ENCODE measurements at regions not wholly inside any gene's neighbourhood (a gene's known extent, or its start where the extent isn't known, plus 50 kb on each side); places are given as distances from the start of the nearest gene placed in this dataset.

DNA sequence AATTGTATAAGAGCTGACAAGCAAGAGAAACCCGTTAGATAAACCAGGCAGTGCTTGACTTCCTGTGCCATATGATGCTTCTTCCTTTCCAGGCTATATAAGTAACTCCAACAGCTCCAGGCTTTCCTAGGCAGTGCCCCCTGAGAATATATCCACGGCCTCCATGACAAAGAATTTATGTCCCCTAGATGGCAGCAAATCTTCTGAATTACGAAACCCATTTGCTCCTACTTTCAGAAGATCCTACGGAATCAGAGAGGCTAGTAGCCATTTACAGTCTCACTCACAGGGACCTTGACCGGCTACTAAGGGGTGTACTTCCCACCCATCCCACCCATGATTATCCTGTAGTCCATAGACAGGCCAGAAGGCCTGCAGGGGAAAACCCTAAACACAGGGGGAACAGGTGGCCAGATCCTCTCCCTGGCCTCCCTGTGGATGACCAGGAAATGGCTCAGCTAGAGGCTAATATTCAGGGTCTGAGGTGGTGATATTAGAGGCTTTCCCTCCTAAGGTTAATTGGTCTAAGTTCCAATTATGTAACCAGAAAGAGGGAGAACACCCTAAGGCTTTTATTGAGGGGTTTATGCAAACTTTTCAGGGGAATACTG, 77.2 kb upstream of the DCD start:
- no peaks in the 10 kb centered on the region for H3K9me1 ChIP-seq (ENCODE audit: insufficient read depth, low read length)
- H4K8ac ChIP-seq (ENCODE audit: low read depth in 2 of 2, low read length in 2 of 2): no peak overlapping the region
- POLR2A ChIA-PET (ENCODE audit: unreplicated experiment): no interaction called here
- no peaks in the 10 kb centered on the region for H3K9me3 ChIP-seq (ENCODE audit: control insufficient read depth, insufficient read depth, low read length)
- intact Hi-C loops (cut with micrococcal nuclease): no loop called here
- ATAC-seq (ENCODE audit: low read depth) (no peak), DNase-seq (no peak)
- CTCF ChIA-PET: interaction anchor here (1.0 to 1.5 kb wide), 3 partner anchors 13 to 539 kb away, joined by 3 to 5 read pairs (median 5); no protein-coding TSS in a partner anchor
- H2BK120ac ChIP-seq (ENCODE audit: low read depth, low read length): no peak overlapping the region
- H3K27ac ChIP-seq (ENCODE audit: insufficient read depth, low read length): no peak overlapping the region
- H3K9ac ChIP-seq (ENCODE audit: low read depth, low read length): no peak overlapping the region
- no peaks in the 10 kb centered on the region for H3K36me3 ChIP-seq (ENCODE audit: control insufficient read depth, insufficient read depth, low read length)
- H3K14ac ChIP-seq (replicated peaks; ENCODE audit: low read depth, low read length): no peak overlapping the region
- H3K4me3 ChIP-seq (ENCODE audit: insufficient read depth, low read depth, low read length): no peak overlapping the region
- no peaks in the 10 kb centered on the region for H3K4me1 ChIP-seq (ENCODE audit: control insufficient read depth, insufficient read depth, low read length)
- H3K18ac ChIP-seq (ENCODE audit: low read depth, low read length): no peak overlapping the region
- WGBS, 2 experiments (ENCODE audit: extremely low coverage in 2 of 2, insufficient read length in 1 of 2): no CpG with 5 or more reads among the region's 5 CpGs
- no peak overlapping the region for H3K4me2 ChIP-seq (ENCODE audit: low read depth, low read length)
- TF ChIP-seq RFX5 (IDR thresholded peaks at IDR 0.05; ENCODE audit: low read depth, low read length) (no peak), NFE2L2 (IDR thresholded peaks at IDR 0.05; ENCODE audit: low read depth, low read length) (no peak), RCOR1 (IDR thresholded peaks at IDR 0.05; ENCODE audit: insufficient replicate concordance, low read length) (no peak), BHLHE40 (IDR thresholded peaks at IDR 0.05; ENCODE audit: low read depth, low read length) (no peak), CEBPB (IDR thresholded peaks at IDR 0.05; ENCODE audit: low read depth, low read length) (peak; percentile 4; the same call in 1 of the 2 replicates), MAFK (IDR thresholded peaks at IDR 0.05; ENCODE audit: low read depth, low read length) (no peak)
- TF ChIP-seq, protein P1, sequence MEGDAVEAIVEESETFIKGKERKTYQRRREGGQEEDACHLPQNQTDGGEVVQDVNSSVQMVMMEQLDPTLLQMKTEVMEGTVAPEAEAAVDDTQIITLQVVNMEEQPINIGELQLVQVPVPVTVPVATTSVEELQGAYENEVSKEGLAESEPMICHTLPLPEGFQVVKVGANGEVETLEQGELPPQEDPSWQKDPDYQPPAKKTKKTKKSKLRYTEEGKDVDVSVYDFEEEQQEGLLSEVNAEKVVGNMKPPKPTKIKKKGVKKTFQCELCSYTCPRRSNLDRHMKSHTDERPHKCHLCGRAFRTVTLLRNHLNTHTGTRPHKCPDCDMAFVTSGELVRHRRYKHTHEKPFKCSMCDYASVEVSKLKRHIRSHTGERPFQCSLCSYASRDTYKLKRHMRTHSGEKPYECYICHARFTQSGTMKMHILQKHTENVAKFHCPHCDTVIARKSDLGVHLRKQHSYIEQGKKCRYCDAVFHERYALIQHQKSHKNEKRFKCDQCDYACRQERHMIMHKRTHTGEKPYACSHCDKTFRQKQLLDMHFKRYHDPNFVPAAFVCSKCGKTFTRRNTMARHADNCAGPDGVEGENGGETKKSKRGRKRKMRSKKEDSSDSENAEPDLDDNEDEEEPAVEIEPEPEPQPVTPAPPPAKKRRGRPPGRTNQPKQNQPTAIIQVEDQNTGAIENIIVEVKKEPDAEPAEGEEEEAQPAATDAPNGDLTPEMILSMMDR (conservative IDR thresholded peaks at IDR 0.05; ENCODE audit: low read depth, low read length): peak; percentile 20; the same call in 1 of the 2 replicates
- no peak overlapping the region for H2AK9ac ChIP-seq (replicated peaks; ENCODE audit: low read depth, low read length, poor library complexity)
- BruUV-seq (replicated peaks): no TSS peak
- no peak overlapping the region for H2BK20ac ChIP-seq (ENCODE audit: low read depth, low read length)
- in situ Hi-C loops (cut with MboI; ENCODE audit: low sequenced_read_pairs): no loop called here
- dilution Hi-C loops (cut with HindIII; ENCODE audit: low sequenced_read_pairs, unreplicated experiment): no loop called here
- H2AK5ac ChIP-seq (ENCODE audit: low read depth, low read length): no peak overlapping the region
- H2BK5ac ChIP-seq (ENCODE audit: low read depth, low read length, poor library complexity, severe bottlenecking): no peak overlapping the region
- H4K20me1 ChIP-seq (ENCODE audit: insufficient read depth, low read length): no peaks in the 10 kb centered on the region
- H2AFZ ChIP-seq (replicated peaks; ENCODE audit: low read length, poor library complexity): no peak overlapping the region
- no peaks in the 10 kb centered on the region; the same call in 1 of the 2 replicates for H3K27me3 ChIP-seq (ENCODE audit: control insufficient read depth, insufficient read depth, low read length)
- H4K5ac ChIP-seq (ENCODE audit: low read depth, low read length): no peak overlapping the region
- H3K23ac ChIP-seq (ENCODE audit: low read depth, low read length): no peak overlapping the region
- H3K79me1 ChIP-seq (ENCODE audit: low read depth in 1 of 2, low read length in 2 of 2): no peaks in the 10 kb centered on the region
- H3K56ac ChIP-seq (ENCODE audit: extremely low read depth, insufficient read depth, low read length): no peak overlapping the region
- H2BK15ac ChIP-seq (ENCODE audit: low read depth, low read length): no peak overlapping the region
- H4K91ac ChIP-seq (ENCODE audit: insufficient read depth, low read depth, low read length): no peak overlapping the region
- H3K4ac ChIP-seq (ENCODE audit: low read depth, low read length): no peak overlapping the region

All from IMR-90 (cell line).